ENCODE measurements at regions not wholly inside any gene's neighbourhood (a gene's known extent, or its start where the extent isn't known, plus 50 kb on each side); places are given as distances from the start of the nearest gene placed in this dataset.

GRCh38 chr6:103404799-103405198, 1454.9 kb downstream of the HACE1 start:
- DNase-seq (ENCODE audit: low read depth, low spot score) = no peak
- Histone ChIP-seq H3K4me2 (ENCODE audit: insufficient read depth, low read length) (no peak overlapping the region), H3K27ac (ENCODE audit: insufficient read depth, low read depth, low read length) (no peak overlapping the region), H2AFZ (ENCODE audit: low read depth, low read length) (no peak overlapping the region), H3K27me3 (ENCODE audit: control insufficient read depth in 2 of 2, insufficient read depth in 2 of 2, low read length in 2 of 2) (no peaks in the 10 kb centered on the region), H3K9me1 (replicated peaks; ENCODE audit: control insufficient read depth, extremely low read depth, insufficient read depth, low read length) (no peaks in the 10 kb centered on the region), H3K79me2 (ENCODE audit: control insufficient read depth, insufficient read depth, low read length) (no peaks in the 10 kb centered on the region), H3K4me3 (replicated peaks in 1 of 3; ENCODE audit: insufficient read depth in 1 of 3, low read depth in 1 of 3, low read length in 3 of 3) (no peak overlapping the region), H3K4me1 (ENCODE audit: control insufficient read depth, extremely low read depth, insufficient read depth, low read length) (no peaks in the 10 kb centered on the region), H4K20me1 (replicated peaks; ENCODE audit: control insufficient read depth, extremely low read depth, insufficient read depth, low read length) (no peaks in the 10 kb centered on the region), H3K9ac (replicated peaks; ENCODE audit: extremely low read depth, insufficient read depth, low read length) (no peak overlapping the region), H3K9me3 (replicated peaks; ENCODE audit: control insufficient read depth, insufficient read depth, low read length) (peaks cover 2% of the 10 kb centered on the region), H3K36me3 (ENCODE audit: control insufficient read depth in 2 of 2, extremely low read depth in 1 of 2, insufficient read depth in 2 of 2, low read length in 2 of 2) (no peaks in the 10 kb centered on the region)
- FAIRE-seq = no peak
- no TSS peak for BruUV-seq (replicated peaks)
- CTCF ChIA-PET = no interaction called here
- POLR2A ChIA-PET = no interaction called here
- dilution Hi-C loops (cut with MboI; ENCODE audit: extremely low pct_ligation_motif_present, low sequenced_read_pairs) (no loop called here), intact Hi-C loops (cut with micrococcal nuclease) (no loop called here)
- TF ChIP-seq POLR2A (IDR thresholded peaks at IDR 0.05; ENCODE audit: low read depth, low read length) (no peak), POLR2AphosphoS5 (IDR thresholded peaks at IDR 0.05; ENCODE audit: insufficient read depth, low read depth, low read length) (no peak), GATA2 (IDR thresholded peaks at IDR 0.05; ENCODE audit: insufficient read depth, insufficient read length, low read depth, low read length) (no peak), MAX (IDR thresholded peaks at IDR 0.05; ENCODE audit: insufficient read depth, insufficient read length) (no peak), MYC (IDR thresholded peaks at IDR 0.05; ENCODE audit: low read depth, low read length) (no peak), EZH2 (IDR thresholded peaks at IDR 0.05; ENCODE audit: borderline replicate concordance, low read depth, low read length, severe bottlenecking) (no peak), FOS (IDR thresholded peaks at IDR 0.05; ENCODE audit: borderline replicate concordance, insufficient read depth, low read length) (no peak), CTCF (IDR thresholded peaks at IDR 0.05; ENCODE audit: extremely low read depth in 1 of 2, insufficient read depth in 1 of 2, low read depth in 1 of 2, low read length in 2 of 2) (no peak), JUN (IDR thresholded peaks at IDR 0.05; ENCODE audit: borderline replicate concordance, insufficient read depth, insufficient read length, low read depth) (no peak)

Measured in endothelial cell of umbilical vein (primary cell).